HG02798 (cell line): ENCODE measurements at regions not wholly inside any gene's neighbourhood (a gene's known extent, or its start where the extent isn't known, plus 50 kb on each side); places are given as distances from the start of the nearest gene placed in this dataset.
"Not testable (repeated sequence)": the region's sequence is repeated elsewhere in the genome, so short reads cannot be mapped to it uniquely, and the experiment has no call there.

Experiments
- ATAC-seq: cut with Tn5 transposase; IDR thresholded peaks from one replicate; pipeline ENCODE4 v1.9.1; 2021; ENCODE audit warnings: mild to moderate bottlenecking; ENCODE audit not compliant: unreplicated experiment, poor library complexity

- no peak for ATAC-seq
Observed at GRCh38 chr5:162911873-162912272, 525.5 kb upstream of the CCNG1 start.

- no peak for ATAC-seq
Observed at GRCh38 chr5:162916368-162916767, 521.0 kb upstream of the CCNG1 start.

GRCh38 chr5:162929104-162929503 lies 508.3 kb upstream of the CCNG1 start:
- no peak for ATAC-seq

GRCh38 chr5:162931501-162931900 lies 505.9 kb upstream of the CCNG1 start:
- no peak for ATAC-seq

GRCh38 chr5:162939991-162940390 lies 497.4 kb upstream of the CCNG1 start:
- ATAC-seq, result no peak

- ATAC-seq, result no peak
Observed at GRCh38 chr5:162948677-162949076, 488.7 kb upstream of the CCNG1 start.

GRCh38 chr5:162956570-162956969 lies 480.8 kb upstream of the CCNG1 start:
- ATAC-seq, result no peak

GRCh38 chr5:162964144-162964543 lies 473.3 kb upstream of the CCNG1 start:
- not testable (repeated sequence) for ATAC-seq

GRCh38 chr5:162990063-162990462 lies 447.3 kb upstream of the CCNG1 start:
- no peak for ATAC-seq

- peak; percentile 96 for ATAC-seq
Observed at GRCh38 chr5:162990856-162991497, 446.4 kb upstream of the CCNG1 start.

GRCh38 chr5:162995568-162995967 lies 441.8 kb upstream of the CCNG1 start:
- ATAC-seq, result no peak

- no peak for ATAC-seq
Observed at GRCh38 chr5:162996053-162996452, 441.3 kb upstream of the CCNG1 start.

- peak; percentile 46 for ATAC-seq
Observed at GRCh38 chr5:163005949-163006348, 431.4 kb upstream of the CCNG1 start.

- ATAC-seq, result no peak
Observed at GRCh38 chr5:163022582-163023128, 414.7 kb upstream of the CCNG1 start.

GRCh38 chr5:163023846-163024245 lies 413.5 kb upstream of the CCNG1 start:
- no peak for ATAC-seq

- no peak for ATAC-seq
Observed at GRCh38 chr5:163024936-163025335, 412.5 kb upstream of the CCNG1 start.

GRCh38 chr5:163033656-163034055 lies 403.7 kb upstream of the CCNG1 start:
- no peak for ATAC-seq

- ATAC-seq, result no peak
Observed at GRCh38 chr5:163041254-163041653, 396.1 kb upstream of the CCNG1 start.

GRCh38 chr5:163079618-163080017 lies 357.8 kb upstream of the CCNG1 start:
- ATAC-seq, result no peak

GRCh38 chr5:163089230-163089629 lies 348.2 kb upstream of the CCNG1 start:
- no peak for ATAC-seq

- no peak for ATAC-seq
Observed at GRCh38 chr5:163089926-163090325, 347.5 kb upstream of the CCNG1 start.

GRCh38 chr5:163094492-163095180 lies 342.8 kb upstream of the CCNG1 start:
- ATAC-seq, result peak; percentile 93
